GM23338 (cell line): ENCODE measurements at regions not wholly inside any gene's neighbourhood (a gene's known extent, or its start where the extent isn't known, plus 50 kb on each side); places are given as distances from the start of the nearest gene placed in this dataset.

Experiments
- ATAC-seq: fragments of 200-7000 bp; cut with Tn5 transposase; 3 replicates; pipeline ENCODE4 v1.9.1; 2020
- DNase-seq: peaks from one replicate; pipeline ENCODE4 v3.0.0-alpha.2; 2015; ENCODE audit warnings: low spot score
- H2AFZ ChIP-seq: fragments of 200-600 bp; sonication (generic); 2 replicates; pipeline ENCODE4 v1.8.0; 2016; ENCODE audit warnings: antibody characterized with exemption, mild to moderate bottlenecking, moderate library complexity
- H3F3A ChIP-seq: fragments of 200-600 bp; sonication (generic); replicated peaks from 2 replicates; pipeline ENCODE4 v1.8.0; 2017; ENCODE audit warnings: antibody characterized with exemption, mixed run types, low read depth
- H3K27ac ChIP-seq: fragments of 200-600 bp; sonication (generic); 2 replicates; pipeline ENCODE4 v1.6.1; 2016; ENCODE audit warnings: low read depth
- H3K27me3 ChIP-seq: fragments of 200-600 bp; sonication (generic); 2 replicates; pipeline ENCODE4 v1.8.0; 2016; ENCODE audit warnings: mild to moderate bottlenecking, mixed run types, moderate library complexity; ENCODE audit not compliant: insufficient read depth
- H3K36me3 ChIP-seq: fragments of 200-600 bp; sonication (generic); 2 replicates; pipeline ENCODE4 v1.8.0; 2016; ENCODE audit warnings: mild to moderate bottlenecking; ENCODE audit not compliant: insufficient read depth
- H3K4me1 ChIP-seq: fragments of 200-600 bp; sonication (generic); 2 replicates; pipeline ENCODE4 v1.8.0; 2016; ENCODE audit warnings: mild to moderate bottlenecking, moderate library complexity; ENCODE audit not compliant: insufficient read depth
- H3K4me2 ChIP-seq: fragments of 200-600 bp; sonication (generic); 2 replicates; pipeline ENCODE4 v1.7.1; 2017; ENCODE audit warnings: mixed run types
- H3K4me3 ChIP-seq: fragments of 200-600 bp; sonication (generic); 2 replicates; pipeline ENCODE4 v1.6.1; 2016; ENCODE audit warnings: mixed run types
- H3K79me2 ChIP-seq: fragments of 200-600 bp; sonication (generic); replicated peaks from 2 replicates; pipeline ENCODE4 v1.8.0; 2017; ENCODE audit warnings: mild to moderate bottlenecking; ENCODE audit not compliant: insufficient read depth
- H3K9me2 ChIP-seq: fragments of 200-600 bp; sonication (generic); 2 replicates; pipeline ENCODE4 v1.8.0; 2017; ENCODE audit not compliant: insufficient read depth
- H4K20me1 ChIP-seq: fragments of 200-600 bp; sonication (generic); replicated peaks from 2 replicates; pipeline ENCODE4 v1.8.0; 2017; ENCODE audit warnings: mild to moderate bottlenecking; ENCODE audit not compliant: insufficient read depth
- H3K27ac Mint-ChIP-seq: 2 replicates; pipeline ENCODE4 v1.8.0; 2020; ENCODE audit warnings: inconsistent platforms, mild to moderate bottlenecking, moderate library complexity, mixed read lengths
- H3K27me3 Mint-ChIP-seq: 3 replicates; pipeline ENCODE4 v1.8.0; 2022; ENCODE audit warnings: low read depth, mild to moderate bottlenecking, moderate library complexity, mixed read lengths, inconsistent platforms; ENCODE audit not compliant: insufficient read depth, poor library complexity
- H3K36me3 Mint-ChIP-seq: 3 replicates; pipeline ENCODE4 v1.8.0; 2021; ENCODE audit warnings: low read depth, mild to moderate bottlenecking, inconsistent platforms, moderate library complexity, mixed read lengths
- H3K4me1 Mint-ChIP-seq: 3 replicates; pipeline ENCODE4 v1.8.0; 2020; ENCODE audit warnings: mild to moderate bottlenecking, inconsistent platforms, mixed read lengths
- H3K4me3 Mint-ChIP-seq: 3 replicates; pipeline ENCODE4 v1.8.0; 2021; ENCODE audit warnings: moderate library complexity, mild to moderate bottlenecking, inconsistent platforms, mixed read lengths
- H3K9me3 Mint-ChIP-seq: 3 replicates; pipeline ENCODE4 v1.8.0; 2020; ENCODE audit warnings: moderate library complexity, mild to moderate bottlenecking, inconsistent platforms, mixed read lengths
- CREB1 ChIP-seq: fragments of 250-450 bp; sonication (Bioruptor Pico); IDR thresholded peaks from 2 replicates; pipeline ENCODE4 v1.5.0; 2020; ENCODE audit warnings: low read depth, mild to moderate bottlenecking, moderate library complexity
- CTCF ChIP-seq, 2 experiments: fragments of 200-600 bp in 1 of 2; sonication (generic) in 1 of 2; conservative IDR thresholded peaks; 2 replicates each; pipeline versions ENCODE4 v1.5.1 to v1.6.1; 2016 to 2017; ENCODE audit warnings: antibody characterized with exemption in 2 of 2, low read depth in 2 of 2, mild to moderate bottlenecking in 2 of 2, moderate library complexity in 1 of 2
- ETS1 ChIP-seq: IDR thresholded peaks from 2 replicates; pipeline ENCODE4 v1.6.1; 2016; ENCODE audit warnings: antibody characterized with exemption
- EZH2 ChIP-seq: fragments of 200-600 bp; sonication (generic); IDR thresholded peaks from one replicate; pipeline ENCODE4 v1.8.0; 2017; ENCODE audit warnings: antibody characterized with exemption, mild to moderate bottlenecking, low read depth; ENCODE audit not compliant: unreplicated experiment
- EZH2phosphoT487 ChIP-seq: fragments of 200-600 bp; sonication (generic); IDR thresholded peaks from one replicate; pipeline ENCODE4 v1.8.1; 2018; ENCODE audit warnings: antibody characterized with exemption; ENCODE audit not compliant: unreplicated experiment
- JUNB ChIP-seq: IDR thresholded peaks from one replicate; pipeline ENCODE4 v1.6.1; 2016; ENCODE audit warnings: antibody characterized with exemption; ENCODE audit not compliant: unreplicated experiment
- NANOG ChIP-seq: IDR thresholded peaks from 2 replicates; pipeline ENCODE4 v1.6.1; 2016; ENCODE audit warnings: antibody characterized with exemption, borderline replicate concordance
- POLR2AphosphoS5 ChIP-seq: IDR thresholded peaks from 2 replicates; pipeline ENCODE4 v1.6.1; 2016; ENCODE audit warnings: antibody characterized with exemption, low read depth
- REST ChIP-seq: IDR thresholded peaks from one replicate; pipeline ENCODE4 v1.6.1; 2018; ENCODE audit warnings: antibody characterized with exemption; ENCODE audit not compliant: unreplicated experiment
- STAT1 ChIP-seq: IDR thresholded peaks from one replicate; pipeline ENCODE4 v1.6.1; 2016; ENCODE audit warnings: antibody characterized with exemption; ENCODE audit not compliant: unreplicated experiment
- ZNF114 ChIP-seq: fragments of 250-450 bp; sonication (Bioruptor Pico); IDR thresholded peaks from 2 replicates; pipeline ENCODE4 v1.5.0; 2020; ENCODE audit warnings: mild to moderate bottlenecking, moderate library complexity
- ZNF331 ChIP-seq: fragments of 250-450 bp; sonication (Bioruptor Pico); IDR thresholded peaks from 2 replicates; pipeline ENCODE4 v1.5.0; 2020; ENCODE audit warnings: low read depth, mild to moderate bottlenecking, moderate library complexity
- ZNF462 ChIP-seq: fragments of 250-450 bp; sonication (Bioruptor Pico); IDR thresholded peaks from 2 replicates; pipeline ENCODE4 v1.5.0; 2020; ENCODE audit warnings: mild to moderate bottlenecking, moderate library complexity

- no peak overlapping the region for H3K4me2 ChIP-seq
- no peaks in the 10 kb centered on the region for H3K27me3 ChIP-seq
- H3K4me1 ChIP-seq: no peaks in the 10 kb centered on the region
- 0 out of 2 replicates have a peak overlapping the region, but pooled peaks have one; percentile 32 for H3K27ac ChIP-seq
- no peaks in the 10 kb centered on the region for H3K79me2 ChIP-seq
- peak overlapping the region; percentile 83 for H2AFZ ChIP-seq
- H3F3A ChIP-seq: no peaks in the 10 kb centered on the region
- Mint-ChIP-seq H3K9me3 (peaks cover 7% of the 10 kb centered on the region; the same call in 1 of the 3 replicates), H3K4me1 (no peaks in the 10 kb centered on the region), H3K27ac (no peak overlapping the region), H3K36me3 (peaks cover 3% of the 10 kb centered on the region; the same call in 1 of the 3 replicates), H3K4me3 (no peak overlapping the region), H3K27me3 (no peaks in the 10 kb centered on the region)
- no peaks in the 10 kb centered on the region for H3K36me3 ChIP-seq
- no peak for TF ChIP-seq CTCF (conservative IDR thresholded peaks at IDR 0.05; ENCODE audit: low read depth in 2 of 2)
- TF ChIP-seq JUNB: no peak
- TF ChIP-seq ZNF114 (CRISPR knock-in tag): no peak
- no peak for TF ChIP-seq ZNF331 (CRISPR knock-in tag)
- no peak for TF ChIP-seq STAT1
- no peak for TF ChIP-seq ZNF462 (CRISPR knock-in tag)
- no peak for TF ChIP-seq REST
- TF ChIP-seq EZH2phosphoT487: no peak
- no peak for TF ChIP-seq CREB1 (CRISPR knock-in tag)
- no peak for TF ChIP-seq EZH2
- no peak for TF ChIP-seq NANOG
- TF ChIP-seq POLR2AphosphoS5: no peak
- no peak for TF ChIP-seq ETS1
- no peaks in the 10 kb centered on the region for H4K20me1 ChIP-seq
- no peak for DNase-seq
- no peaks in the 10 kb centered on the region; the same call in 1 of the 2 replicates for H3K9me2 ChIP-seq
- no peak overlapping the region for H3K4me3 ChIP-seq
- no peak for ATAC-seq
Measured at GRCh38 chr3:176927280-176927679, 270.0 kb downstream of the TBL1XR1 start.
